SU-DHL-6 (cell line): ENCODE measurements at regions not wholly inside any gene's neighbourhood (a gene's known extent, or its start where the extent isn't known, plus 50 kb on each side); places are given as distances from the start of the nearest gene placed in this dataset.

ENCODE experiments used
- H2AFZ ChIP-seq: fragments of 200-600 bp; sonication (generic); 2 replicates; pipeline ENCODE4 v1.6.1; 2014; ENCODE audit warnings: low read depth, mild to moderate bottlenecking, moderate library complexity, mixed read lengths, antibody characterized with exemption, low read length; ENCODE audit not compliant: severe bottlenecking
- H3F3A ChIP-seq: fragments of 200-600 bp; shearing (Covaris generic); 2 replicates; pipeline ENCODE4 v1.6.0; 2016; ENCODE audit warnings: antibody characterized with exemption, mild to moderate bottlenecking; ENCODE audit not compliant: insufficient read depth
- H3K27ac ChIP-seq: fragments of 200-600 bp; sonication (generic); 2 replicates; pipeline ENCODE4 v1.5.1; 2016; ENCODE audit warnings: low read depth, mild to moderate bottlenecking, low read length, moderate library complexity, mixed read lengths
- H3K27me3 ChIP-seq: fragments of 200-600 bp; sonication (generic), shearing (Covaris generic); 2 replicates; pipeline ENCODE4 v1.6.0; 2014; ENCODE audit warnings: mild to moderate bottlenecking, low read length
- H3K36me3 ChIP-seq: fragments of 200-600 bp; sonication (generic); 2 replicates; pipeline ENCODE4 v1.6.1; 2014; ENCODE audit warnings: mild to moderate bottlenecking, low read length, mixed read lengths
- H3K4me2 ChIP-seq: fragments of 300-600, 200-600 bp; shearing (Covaris generic), sonication (generic); 2 replicates; pipeline ENCODE4 v1.6.0; 2014; ENCODE audit warnings: low read length, low read depth, mild to moderate bottlenecking; ENCODE audit not compliant: poor library complexity, severe bottlenecking
- H3K4me3 ChIP-seq: fragments of 200-600 bp; sonication (generic); 2 replicates; pipeline ENCODE4 v1.5.1; 2014; ENCODE audit warnings: antibody characterized with exemption, low read length, mild to moderate bottlenecking, mixed read lengths; ENCODE audit not compliant: insufficient read depth, poor library complexity, severe bottlenecking
- H3K79me2 ChIP-seq: fragments of 200-600 bp; sonication (generic); 2 replicates; pipeline ENCODE4 v1.6.1; 2014; ENCODE audit warnings: mild to moderate bottlenecking, low read length, moderate library complexity; ENCODE audit not compliant: insufficient read depth
- H3K9ac ChIP-seq: fragments of 200-600 bp; sonication (generic); 2 replicates; pipeline ENCODE4 v1.7.0; 2014; ENCODE audit warnings: mild to moderate bottlenecking, low read length
- H3K9me2 ChIP-seq: fragments of 200-600 bp; sonication (generic); replicated peaks from 2 replicates; pipeline ENCODE4 v1.6.1; 2014; ENCODE audit warnings: low read length; ENCODE audit not compliant: insufficient read depth
- H3K9me3 ChIP-seq: fragments of 200-600 bp; sonication (generic); 2 replicates; pipeline ENCODE4 v1.6.1; 2014; ENCODE audit warnings: low read length, mixed read lengths; ENCODE audit not compliant: insufficient read depth
- H4K20me1 ChIP-seq: fragments of 200-600 bp; sonication (generic); 2 replicates; pipeline ENCODE4 v1.6.1; 2014; ENCODE audit warnings: low read depth, mild to moderate bottlenecking, antibody characterized with exemption, low read length, moderate library complexity, mixed read lengths
- CTCF ChIP-seq: fragments of 200-600 bp; sonication (generic); IDR thresholded peaks from one replicate; pipeline ENCODE4 v1.5.1; 2017; ENCODE audit warnings: antibody characterized with exemption, mild to moderate bottlenecking, low read length, moderate library complexity; ENCODE audit not compliant: insufficient read depth, poor library complexity, severe bottlenecking
- EZH2phosphoT487 ChIP-seq: fragments of 200-600 bp; sonication (generic), shearing (Covaris generic); conservative IDR thresholded peaks from 2 replicates; pipeline ENCODE4 v1.6.1; 2018; ENCODE audit warnings: mild to moderate bottlenecking, antibody characterized with exemption, low read length, moderate library complexity, mixed read lengths

GRCh38 chr5:44932922-44933585 is 124.3 kb downstream of the MRPS30 start:
- Histone ChIP-seq H2AFZ (no peak overlapping the region), H3F3A (no peaks in the 10 kb centered on the region), H4K20me1 (no peaks in the 10 kb centered on the region), H3K9me2 (no peaks in the 10 kb centered on the region), H3K4me3 (no peak overlapping the region), H3K27ac (no peak overlapping the region), H3K27me3 (no peaks in the 10 kb centered on the region), H3K79me2 (no peaks in the 10 kb centered on the region), H3K36me3 (no peaks in the 10 kb centered on the region), H3K9me3 (no peaks in the 10 kb centered on the region), H3K9ac (no peak overlapping the region), H3K4me2 (peak overlapping the region; percentile 39)
- no peak for TF ChIP-seq EZH2phosphoT487
- no peak for TF ChIP-seq CTCF

- Histone ChIP-seq H3K27ac (no peak overlapping the region), H3K27me3 (no peaks in the 10 kb centered on the region), H3K4me3 (no peak overlapping the region), H3K9ac (no peak overlapping the region), H3K36me3 (no peaks in the 10 kb centered on the region), H3F3A (no peaks in the 10 kb centered on the region), H4K20me1 (no peaks in the 10 kb centered on the region), H3K79me2 (no peaks in the 10 kb centered on the region), H2AFZ (no peak overlapping the region), H3K4me2 (peak overlapping the region; percentile 39), H3K9me2 (no peaks in the 10 kb centered on the region), H3K9me3 (no peaks in the 10 kb centered on the region)
- TF ChIP-seq CTCF (no peak), EZH2phosphoT487 (no peak)
These were observed 124.9 kb downstream of the MRPS30 start for GRCh38 chr5:44933686-44934085.

GRCh38 chr5:44935262-44935661 is 126.5 kb downstream of the MRPS30 start:
- Histone ChIP-seq H3K36me3 (no peaks in the 10 kb centered on the region), H3K27me3 (no peaks in the 10 kb centered on the region), H3K79me2 (no peaks in the 10 kb centered on the region), H3K27ac (no peak overlapping the region), H3K4me2 (no peak overlapping the region), H3K4me3 (no peak overlapping the region), H3F3A (no peaks in the 10 kb centered on the region), H3K9me2 (no peaks in the 10 kb centered on the region), H4K20me1 (no peaks in the 10 kb centered on the region), H2AFZ (no peak overlapping the region), H3K9ac (no peak overlapping the region), H3K9me3 (no peaks in the 10 kb centered on the region)
- TF ChIP-seq EZH2phosphoT487 (no peak), CTCF (no peak)
